GM23338 (cell line): ENCODE measurements at regions not wholly inside any gene's neighbourhood (a gene's known extent, or its start where the extent isn't known, plus 50 kb on each side); places are given as distances from the start of the nearest gene placed in this dataset.

Experiments
- ATAC-seq: fragments of 200-7000 bp; cut with Tn5 transposase; 3 replicates; pipeline ENCODE4 v1.9.1; 2020
- DNase-seq: peaks from one replicate; pipeline ENCODE4 v3.0.0-alpha.2; 2015; ENCODE audit warnings: low spot score
- H2AFZ ChIP-seq: fragments of 200-600 bp; sonication (generic); 2 replicates; pipeline ENCODE4 v1.8.0; 2016; ENCODE audit warnings: antibody characterized with exemption, mild to moderate bottlenecking, moderate library complexity
- H3F3A ChIP-seq: fragments of 200-600 bp; sonication (generic); replicated peaks from 2 replicates; pipeline ENCODE4 v1.8.0; 2017; ENCODE audit warnings: antibody characterized with exemption, mixed run types, low read depth
- H3K27ac ChIP-seq: fragments of 200-600 bp; sonication (generic); 2 replicates; pipeline ENCODE4 v1.6.1; 2016; ENCODE audit warnings: low read depth
- H3K27me3 ChIP-seq: fragments of 200-600 bp; sonication (generic); 2 replicates; pipeline ENCODE4 v1.8.0; 2016; ENCODE audit warnings: mild to moderate bottlenecking, mixed run types, moderate library complexity; ENCODE audit not compliant: insufficient read depth
- H3K36me3 ChIP-seq: fragments of 200-600 bp; sonication (generic); 2 replicates; pipeline ENCODE4 v1.8.0; 2016; ENCODE audit warnings: mild to moderate bottlenecking; ENCODE audit not compliant: insufficient read depth
- H3K4me1 ChIP-seq: fragments of 200-600 bp; sonication (generic); 2 replicates; pipeline ENCODE4 v1.8.0; 2016; ENCODE audit warnings: mild to moderate bottlenecking, moderate library complexity; ENCODE audit not compliant: insufficient read depth
- H3K4me2 ChIP-seq: fragments of 200-600 bp; sonication (generic); 2 replicates; pipeline ENCODE4 v1.7.1; 2017; ENCODE audit warnings: mixed run types
- H3K4me3 ChIP-seq: fragments of 200-600 bp; sonication (generic); 2 replicates; pipeline ENCODE4 v1.6.1; 2016; ENCODE audit warnings: mixed run types
- H3K79me2 ChIP-seq: fragments of 200-600 bp; sonication (generic); replicated peaks from 2 replicates; pipeline ENCODE4 v1.8.0; 2017; ENCODE audit warnings: mild to moderate bottlenecking; ENCODE audit not compliant: insufficient read depth
- H3K9me2 ChIP-seq: fragments of 200-600 bp; sonication (generic); 2 replicates; pipeline ENCODE4 v1.8.0; 2017; ENCODE audit not compliant: insufficient read depth
- H4K20me1 ChIP-seq: fragments of 200-600 bp; sonication (generic); replicated peaks from 2 replicates; pipeline ENCODE4 v1.8.0; 2017; ENCODE audit warnings: mild to moderate bottlenecking; ENCODE audit not compliant: insufficient read depth
- H3K27ac Mint-ChIP-seq: 2 replicates; pipeline ENCODE4 v1.8.0; 2020; ENCODE audit warnings: inconsistent platforms, mild to moderate bottlenecking, moderate library complexity, mixed read lengths
- H3K27me3 Mint-ChIP-seq: 3 replicates; pipeline ENCODE4 v1.8.0; 2022; ENCODE audit warnings: low read depth, mild to moderate bottlenecking, moderate library complexity, mixed read lengths, inconsistent platforms; ENCODE audit not compliant: insufficient read depth, poor library complexity
- H3K36me3 Mint-ChIP-seq: 3 replicates; pipeline ENCODE4 v1.8.0; 2021; ENCODE audit warnings: low read depth, mild to moderate bottlenecking, inconsistent platforms, moderate library complexity, mixed read lengths
- H3K4me1 Mint-ChIP-seq: 3 replicates; pipeline ENCODE4 v1.8.0; 2020; ENCODE audit warnings: mild to moderate bottlenecking, inconsistent platforms, mixed read lengths
- H3K4me3 Mint-ChIP-seq: 3 replicates; pipeline ENCODE4 v1.8.0; 2021; ENCODE audit warnings: moderate library complexity, mild to moderate bottlenecking, inconsistent platforms, mixed read lengths
- H3K9me3 Mint-ChIP-seq: 3 replicates; pipeline ENCODE4 v1.8.0; 2020; ENCODE audit warnings: moderate library complexity, mild to moderate bottlenecking, inconsistent platforms, mixed read lengths
- CREB1 ChIP-seq: fragments of 250-450 bp; sonication (Bioruptor Pico); IDR thresholded peaks from 2 replicates; pipeline ENCODE4 v1.5.0; 2020; ENCODE audit warnings: low read depth, mild to moderate bottlenecking, moderate library complexity
- CTCF ChIP-seq, 2 experiments: fragments of 200-600 bp in 1 of 2; sonication (generic) in 1 of 2; conservative IDR thresholded peaks; 2 replicates each; pipeline versions ENCODE4 v1.5.1 to v1.6.1; 2016 to 2017; ENCODE audit warnings: antibody characterized with exemption in 2 of 2, low read depth in 2 of 2, mild to moderate bottlenecking in 2 of 2, moderate library complexity in 1 of 2
- ETS1 ChIP-seq: IDR thresholded peaks from 2 replicates; pipeline ENCODE4 v1.6.1; 2016; ENCODE audit warnings: antibody characterized with exemption
- EZH2 ChIP-seq: fragments of 200-600 bp; sonication (generic); IDR thresholded peaks from one replicate; pipeline ENCODE4 v1.8.0; 2017; ENCODE audit warnings: antibody characterized with exemption, mild to moderate bottlenecking, low read depth; ENCODE audit not compliant: unreplicated experiment
- EZH2phosphoT487 ChIP-seq: fragments of 200-600 bp; sonication (generic); IDR thresholded peaks from one replicate; pipeline ENCODE4 v1.8.1; 2018; ENCODE audit warnings: antibody characterized with exemption; ENCODE audit not compliant: unreplicated experiment
- JUNB ChIP-seq: IDR thresholded peaks from one replicate; pipeline ENCODE4 v1.6.1; 2016; ENCODE audit warnings: antibody characterized with exemption; ENCODE audit not compliant: unreplicated experiment
- NANOG ChIP-seq: IDR thresholded peaks from 2 replicates; pipeline ENCODE4 v1.6.1; 2016; ENCODE audit warnings: antibody characterized with exemption, borderline replicate concordance
- POLR2AphosphoS5 ChIP-seq: IDR thresholded peaks from 2 replicates; pipeline ENCODE4 v1.6.1; 2016; ENCODE audit warnings: antibody characterized with exemption, low read depth
- REST ChIP-seq: IDR thresholded peaks from one replicate; pipeline ENCODE4 v1.6.1; 2018; ENCODE audit warnings: antibody characterized with exemption; ENCODE audit not compliant: unreplicated experiment
- STAT1 ChIP-seq: IDR thresholded peaks from one replicate; pipeline ENCODE4 v1.6.1; 2016; ENCODE audit warnings: antibody characterized with exemption; ENCODE audit not compliant: unreplicated experiment
- ZNF114 ChIP-seq: fragments of 250-450 bp; sonication (Bioruptor Pico); IDR thresholded peaks from 2 replicates; pipeline ENCODE4 v1.5.0; 2020; ENCODE audit warnings: mild to moderate bottlenecking, moderate library complexity
- ZNF331 ChIP-seq: fragments of 250-450 bp; sonication (Bioruptor Pico); IDR thresholded peaks from 2 replicates; pipeline ENCODE4 v1.5.0; 2020; ENCODE audit warnings: low read depth, mild to moderate bottlenecking, moderate library complexity
- ZNF462 ChIP-seq: fragments of 250-450 bp; sonication (Bioruptor Pico); IDR thresholded peaks from 2 replicates; pipeline ENCODE4 v1.5.0; 2020; ENCODE audit warnings: mild to moderate bottlenecking, moderate library complexity

- Histone ChIP-seq H3K4me2 (no peak overlapping the region), H3K9me2 (peaks cover 4% of the 10 kb centered on the region; the same call in 1 of the 2 replicates), H3K36me3 (no peaks in the 10 kb centered on the region), H3K27ac (no peak overlapping the region), H4K20me1 (no peaks in the 10 kb centered on the region), H3K79me2 (no peaks in the 10 kb centered on the region), H3F3A (no peaks in the 10 kb centered on the region), H3K4me3 (no peak overlapping the region), H3K27me3 (no peaks in the 10 kb centered on the region), H2AFZ (no peak overlapping the region), H3K4me1 (peaks cover 4% of the 10 kb centered on the region; the same call in 1 of the 2 replicates)
- no peak overlapping the region for H3K4me3 Mint-ChIP-seq
- H3K36me3 Mint-ChIP-seq: no peaks in the 10 kb centered on the region
- DNase-seq: no peak
- H3K27me3 Mint-ChIP-seq: peaks cover 3% of the 10 kb centered on the region
- TF ChIP-seq POLR2AphosphoS5 (no peak), NANOG (no peak), CTCF (conservative IDR thresholded peaks at IDR 0.05; ENCODE audit: low read depth in 2 of 2) (no peak), ZNF462 (no peak), EZH2 (no peak), ZNF114 (no peak), JUNB (no peak), ETS1 (no peak), REST (no peak), ZNF331 (CRISPR knock-in tag) (no peak), STAT1 (no peak), CREB1 (CRISPR knock-in tag) (no peak), EZH2phosphoT487 (no peak)
- H3K4me1 Mint-ChIP-seq: peaks cover 18% of the 10 kb centered on the region; the same call in 2 of the 3 replicates
- H3K9me3 Mint-ChIP-seq: no peaks in the 10 kb centered on the region
- ATAC-seq: no peak
- H3K27ac Mint-ChIP-seq: no peak overlapping the region
Measured at GRCh38 chr12:24738441-24738840, 210.5 kb downstream of the BCAT1 start.
